HL-60 (cell line): ENCODE measurements at regions not wholly inside any gene's neighbourhood (a gene's known extent, or its start where the extent isn't known, plus 50 kb on each side); places are given as distances from the start of the nearest gene placed in this dataset.

Experiments
- POLR2AphosphoS5 ChIP-seq: IDR thresholded peaks from 2 replicates; pipeline ENCODE4 v1.6.1; 2012; ENCODE audit warnings: low read depth
- TF ChIP-seq, protein P1 (sequence below): IDR thresholded peaks from one replicate; pipeline ENCODE4 v1.5.1; 2011; ENCODE audit warnings: low read length, control low read depth, inconsistent platforms; ENCODE audit not compliant: insufficient read depth

DNA sequence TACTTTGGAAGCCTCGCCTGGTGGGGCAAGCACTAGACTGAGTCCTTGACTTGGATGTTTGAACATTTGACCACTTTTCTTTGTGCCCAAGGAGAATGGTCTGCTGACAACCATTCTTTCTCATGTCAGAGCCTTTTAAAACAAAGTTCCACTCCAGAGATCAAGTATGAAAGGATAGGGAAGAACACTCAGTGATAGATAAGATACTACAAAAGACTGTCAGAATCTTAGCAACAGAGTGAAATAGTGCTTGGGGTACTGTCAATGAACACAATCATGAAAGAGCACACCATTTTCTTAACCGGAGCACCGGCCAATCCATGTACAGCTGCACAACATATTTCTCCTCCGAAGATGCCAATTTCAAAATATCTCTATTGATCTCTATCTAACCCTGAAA is 82.8 kb upstream of the ADO start:
- TF ChIP-seq, protein P1, sequence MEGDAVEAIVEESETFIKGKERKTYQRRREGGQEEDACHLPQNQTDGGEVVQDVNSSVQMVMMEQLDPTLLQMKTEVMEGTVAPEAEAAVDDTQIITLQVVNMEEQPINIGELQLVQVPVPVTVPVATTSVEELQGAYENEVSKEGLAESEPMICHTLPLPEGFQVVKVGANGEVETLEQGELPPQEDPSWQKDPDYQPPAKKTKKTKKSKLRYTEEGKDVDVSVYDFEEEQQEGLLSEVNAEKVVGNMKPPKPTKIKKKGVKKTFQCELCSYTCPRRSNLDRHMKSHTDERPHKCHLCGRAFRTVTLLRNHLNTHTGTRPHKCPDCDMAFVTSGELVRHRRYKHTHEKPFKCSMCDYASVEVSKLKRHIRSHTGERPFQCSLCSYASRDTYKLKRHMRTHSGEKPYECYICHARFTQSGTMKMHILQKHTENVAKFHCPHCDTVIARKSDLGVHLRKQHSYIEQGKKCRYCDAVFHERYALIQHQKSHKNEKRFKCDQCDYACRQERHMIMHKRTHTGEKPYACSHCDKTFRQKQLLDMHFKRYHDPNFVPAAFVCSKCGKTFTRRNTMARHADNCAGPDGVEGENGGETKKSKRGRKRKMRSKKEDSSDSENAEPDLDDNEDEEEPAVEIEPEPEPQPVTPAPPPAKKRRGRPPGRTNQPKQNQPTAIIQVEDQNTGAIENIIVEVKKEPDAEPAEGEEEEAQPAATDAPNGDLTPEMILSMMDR, result no peak
- TF ChIP-seq POLR2AphosphoS5, result no peak
